GM21737 (cell line): ENCODE measurements at regions not wholly inside any gene's neighbourhood (a gene's known extent, or its start where the extent isn't known, plus 50 kb on each side); places are given as distances from the start of the nearest gene placed in this dataset.
"Not testable (repeated sequence)": the region's sequence is repeated elsewhere in the genome, so short reads cannot be mapped to it uniquely, and the experiment has no call there.

Experiments used
- ATAC-seq: cut with Tn5 transposase; IDR thresholded peaks from one replicate; pipeline ENCODE4 v1.9.1; 2021; ENCODE audit warnings: mild to moderate bottlenecking, moderate library complexity; ENCODE audit not compliant: unreplicated experiment

- ATAC-seq = no peak
These were observed 228.7 kb upstream of the ZNF385D start for GRCh38 chr3:21979706-21980105.

GRCh38 chr3:21989341-21990042 lies 238.5 kb upstream of the ZNF385D start:
- ATAC-seq = no peak

- no peak for ATAC-seq
These were observed 240.1 kb upstream of the ZNF385D start for GRCh38 chr3:21991061-21991460.

- ATAC-seq = no peak
These were observed 244.1 kb upstream of the ZNF385D start for GRCh38 chr3:21995079-21995607.

DNA sequence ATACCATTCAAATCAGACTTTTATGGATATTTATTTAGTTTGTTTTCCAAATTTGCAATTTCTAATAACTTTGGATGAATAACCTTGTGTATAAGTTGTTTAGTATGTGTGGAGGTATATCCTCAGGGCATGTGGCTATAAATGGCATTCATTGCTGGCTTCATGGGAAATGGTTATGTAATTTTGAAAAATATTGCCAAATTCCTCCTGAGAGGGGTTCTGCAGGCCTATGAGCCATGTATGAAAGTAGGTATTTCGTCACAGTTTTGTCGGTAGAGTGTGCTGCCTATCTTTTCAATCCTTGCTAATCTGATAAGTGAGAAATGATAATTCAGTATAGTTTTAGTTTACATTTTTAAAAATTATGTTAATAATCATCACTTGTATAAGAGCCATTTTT lies 256.4 kb upstream of the ZNF385D start:
- no peak for ATAC-seq

- no peak for ATAC-seq
These were observed 260.0 kb upstream of the ZNF385D start for GRCh38 chr3:22010997-22011396.

- ATAC-seq = no peak
These were observed 261.5 kb upstream of the ZNF385D start for GRCh38 chr3:22012471-22012870.

GRCh38 chr3:22013641-22014040 lies 262.6 kb upstream of the ZNF385D start:
- no peak for ATAC-seq

- no peak for ATAC-seq
These were observed 265.2 kb upstream of the ZNF385D start for GRCh38 chr3:22016197-22016596.

DNA sequence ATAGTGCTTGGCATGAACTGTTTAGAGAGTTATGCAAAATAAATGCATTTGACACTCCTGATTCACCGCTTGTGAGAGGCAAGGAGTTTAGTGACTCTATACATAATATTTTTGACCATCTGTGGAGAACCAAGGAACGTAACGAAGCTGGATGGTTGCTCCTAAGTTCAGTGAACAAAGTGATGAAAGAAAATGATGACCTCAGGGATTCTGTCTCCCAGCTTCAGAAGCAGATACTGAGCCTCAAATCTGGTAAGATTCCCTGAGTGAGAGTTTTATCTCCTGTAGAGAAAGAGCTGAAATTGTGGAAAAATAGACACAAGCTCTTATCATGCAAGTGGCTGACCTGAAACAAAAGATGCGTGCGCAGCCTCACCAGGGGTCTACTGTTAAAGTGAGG lies 273.6 kb upstream of the ZNF385D start:
- not testable (repeated sequence) for ATAC-seq

- no peak for ATAC-seq
These were observed 278.5 kb upstream of the ZNF385D start for GRCh38 chr3:22029480-22029879.

GRCh38 chr3:22039161-22039560 lies 288.2 kb upstream of the ZNF385D start:
- ATAC-seq = no peak

DNA sequence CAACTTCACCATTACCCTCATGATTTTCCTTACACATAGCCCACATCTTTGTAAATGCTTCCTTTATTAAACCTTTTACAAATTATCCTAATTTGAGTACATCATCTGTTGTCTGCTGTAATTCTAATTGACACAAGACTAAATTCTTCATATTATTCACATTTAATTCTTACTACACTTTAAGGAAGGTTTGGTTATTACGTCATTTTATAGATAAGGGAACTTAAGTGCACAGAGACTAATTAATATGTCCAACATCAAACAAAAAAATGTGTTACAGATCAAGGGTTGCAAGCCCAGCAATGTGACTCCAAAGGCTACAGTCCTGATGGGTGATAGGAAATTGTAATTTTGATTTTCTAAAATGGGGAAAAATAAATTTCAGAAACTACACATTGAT lies 289.1 kb upstream of the ZNF385D start:
- no peak for ATAC-seq

DNA sequence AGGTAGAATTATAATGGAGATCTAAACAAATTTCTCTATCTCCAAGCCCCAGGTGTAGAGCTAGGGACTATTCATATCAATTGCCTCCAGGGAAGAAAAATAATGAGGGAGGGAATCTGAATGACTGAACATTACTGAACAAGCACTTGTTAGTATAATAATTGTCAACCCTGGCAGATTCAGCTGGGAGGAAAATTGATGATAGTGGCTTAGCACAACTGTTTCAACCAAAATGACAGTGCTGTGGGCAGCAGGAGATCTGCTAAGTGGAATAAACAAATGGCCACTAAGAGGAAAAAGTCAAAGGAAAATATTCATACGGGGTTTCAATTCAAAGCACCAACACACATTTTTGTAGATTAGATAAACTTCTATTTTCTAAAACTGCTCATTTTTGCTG lies 294.9 kb upstream of the ZNF385D start:
- ATAC-seq = no peak

GRCh38 chr3:22063500-22063899 lies 312.5 kb upstream of the ZNF385D start:
- ATAC-seq = no peak

DNA sequence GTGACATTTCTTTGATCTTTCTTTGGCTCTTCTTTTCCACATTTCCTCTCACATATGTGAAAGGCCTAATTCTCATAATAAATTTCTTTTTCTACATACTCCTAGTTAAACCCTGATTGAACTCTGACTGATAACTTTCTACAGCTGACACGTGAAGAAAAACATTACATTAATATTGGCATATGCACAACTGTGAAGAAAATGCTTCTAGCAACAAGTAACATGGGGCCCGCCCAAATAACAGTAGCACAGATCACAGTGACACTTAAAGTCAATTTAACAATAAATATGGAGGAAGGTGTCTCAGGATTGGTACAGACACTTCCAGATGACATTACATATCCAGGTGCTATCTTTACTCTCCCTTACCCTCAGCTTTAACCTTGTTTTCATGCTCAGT lies 317.6 kb upstream of the ZNF385D start:
- no peak for ATAC-seq

DNA sequence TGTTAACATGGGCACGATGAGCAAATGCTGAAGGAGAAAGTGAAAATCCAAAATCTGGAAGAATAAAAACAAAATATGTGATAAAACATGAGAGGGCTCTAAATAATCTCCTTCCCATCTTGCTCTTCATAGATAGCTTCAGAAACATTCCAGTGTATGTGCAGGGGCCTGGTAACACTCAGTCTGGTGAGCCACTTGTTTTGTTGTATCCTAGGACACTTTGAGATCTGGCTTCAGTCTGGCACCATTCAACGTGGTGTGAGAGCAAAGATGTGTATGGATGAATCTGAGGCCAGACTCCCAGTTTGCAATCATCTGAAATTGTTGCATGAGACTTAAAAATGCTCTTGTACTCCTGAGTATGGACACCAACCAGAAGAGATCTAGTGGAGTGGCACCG lies 337.2 kb upstream of the ZNF385D start:
- ATAC-seq = no peak

DNA sequence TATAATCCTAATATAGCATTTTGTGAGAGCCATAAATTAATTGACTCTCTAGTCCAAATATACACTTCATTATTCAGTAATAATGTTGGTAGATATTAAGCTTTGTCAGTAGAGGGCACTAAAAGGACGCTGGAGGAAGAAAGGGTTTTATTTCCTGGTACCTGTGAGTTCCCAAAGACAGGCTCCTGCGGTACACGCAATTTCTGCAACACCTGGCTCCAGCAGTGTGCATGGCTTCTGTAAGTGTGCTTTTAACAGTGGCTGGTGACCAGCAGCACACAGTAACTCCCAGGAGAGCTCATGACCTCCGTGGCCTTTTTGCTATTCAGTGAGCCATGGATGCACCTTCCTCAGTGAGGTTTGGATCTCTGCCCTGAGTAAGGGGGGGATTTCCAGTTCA lies 338.3 kb upstream of the ZNF385D start:
- ATAC-seq = peak; percentile 98

DNA sequence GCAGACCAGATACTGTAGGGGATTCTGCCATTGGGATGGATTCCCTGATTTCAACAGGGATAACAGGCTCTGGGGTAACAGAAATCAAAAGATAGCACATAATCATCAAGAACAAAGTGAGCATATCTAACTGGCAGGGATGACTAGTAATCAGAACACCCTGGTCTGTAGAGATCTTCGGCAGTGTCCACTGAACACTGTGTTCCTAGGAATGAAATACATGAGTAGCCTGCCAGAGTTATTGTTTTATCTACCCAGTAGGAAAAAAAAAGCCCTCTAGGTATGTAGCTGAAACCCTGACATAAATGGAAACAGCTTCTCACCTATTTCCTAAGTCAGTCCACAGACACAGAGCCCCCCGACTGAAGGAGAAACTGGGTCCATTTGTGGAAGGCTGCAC lies 340.3 kb upstream of the ZNF385D start:
- ATAC-seq = no peak

GRCh38 chr3:22098021-22098420 lies 347.0 kb upstream of the ZNF385D start:
- ATAC-seq = no peak

DNA sequence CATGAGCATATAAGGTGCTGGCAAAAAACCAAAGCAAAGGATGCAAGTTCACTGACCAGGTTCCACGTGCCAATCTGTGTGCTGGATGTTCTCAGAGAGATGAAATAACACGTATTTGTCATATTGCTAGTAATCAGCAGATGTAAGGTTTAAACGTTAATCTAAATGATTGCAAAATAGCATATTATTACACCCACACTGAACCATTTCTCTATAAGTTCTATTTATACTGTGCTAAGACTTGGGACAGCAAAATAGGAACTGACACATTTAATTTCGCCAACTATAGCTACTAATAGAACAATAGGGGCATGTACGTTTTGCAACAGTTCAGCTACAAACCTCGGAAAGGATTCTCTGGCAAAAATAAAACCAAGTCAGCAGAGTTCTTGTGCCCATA lies 350.3 kb upstream of the ZNF385D start:
- no peak for ATAC-seq

GRCh38 chr3:22101811-22102210 lies 350.8 kb upstream of the ZNF385D start:
- no peak for ATAC-seq

DNA sequence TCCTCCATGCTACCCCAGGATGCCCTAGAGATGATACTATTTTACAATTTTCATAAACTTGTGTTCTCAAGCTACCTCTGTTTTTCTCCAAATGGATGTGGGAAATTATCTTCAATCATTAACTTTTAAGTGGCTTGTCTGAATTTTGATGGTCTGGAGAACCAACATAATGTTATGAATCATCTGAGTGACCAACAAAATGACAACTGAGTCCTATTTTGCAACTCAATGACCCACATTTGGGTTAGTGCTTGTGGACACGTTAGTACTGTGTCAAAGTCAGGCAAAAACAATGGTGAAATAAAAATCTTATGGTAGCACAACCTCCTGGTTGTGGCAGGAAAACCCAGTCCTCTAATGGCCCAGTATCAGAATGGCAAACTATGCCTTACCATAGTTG lies 352.4 kb upstream of the ZNF385D start:
- ATAC-seq = no peak
